Ammon's horn (tissue), 1 donor: ENCODE measurements at regions not wholly inside any gene's neighbourhood (a gene's known extent, or its start where the extent isn't known, plus 50 kb on each side); places are given as distances from the start of the nearest gene placed in this dataset.

ENCODE experiments used
- DNase-seq: peaks from one replicate; pipeline ENCODE4 v3.0.0-alpha.2; 2016; ENCODE audit warnings: low spot score

- no peak for DNase-seq
Measured at GRCh38 chr3:190252080-190252479, 70.2 kb downstream of the CLDN1 start.

- no peak for DNase-seq
Measured at GRCh38 chr3:190249414-190249813, 72.8 kb downstream of the CLDN1 start.

- DNase-seq, result no peak
Measured at GRCh38 chr3:190242147-190242546, 80.1 kb downstream of the CLDN1 start.

GRCh38 chr3:190239325-190239724 is 82.9 kb downstream of the CLDN1 start:
- DNase-seq, result no peak

- no peak for DNase-seq
Measured at GRCh38 chr3:190238871-190239270, 83.4 kb downstream of the CLDN1 start.

- no peak for DNase-seq
Measured at GRCh38 chr3:190234621-190235020, 87.6 kb downstream of the CLDN1 start.

GRCh38 chr3:190229632-190230424 is 92.4 kb downstream of the CLDN1 start:
- DNase-seq, result no peak

GRCh38 chr3:190227064-190227463 is 95.2 kb downstream of the CLDN1 start:
- DNase-seq, result peak; percentile 32

- DNase-seq, result peak; percentile 41
Measured at GRCh38 chr3:190224863-190225692, 97.2 kb downstream of the CLDN1 start.

- DNase-seq, result no peak
Measured at GRCh38 chr3:190224456-190224855, 97.8 kb downstream of the CLDN1 start.

GRCh38 chr3:190222916-190223315 is 99.3 kb downstream of the CLDN1 start:
- no peak for DNase-seq

- DNase-seq, result no peak
Measured at GRCh38 chr3:190222360-190222759, 99.9 kb downstream of the CLDN1 start.

GRCh38 chr3:190220362-190220761 is 99.7 kb upstream of the P3H2 start:
- no peak for DNase-seq

GRCh38 chr3:190217081-190217480 is 96.4 kb upstream of the P3H2 start:
- no peak for DNase-seq

- no peak for DNase-seq
Measured at GRCh38 chr3:190213727-190214126, 93.0 kb upstream of the P3H2 start.

GRCh38 chr3:190210608-190211007 is 89.9 kb upstream of the P3H2 start:
- no peak for DNase-seq

GRCh38 chr3:190209533-190209932 is 88.8 kb upstream of the P3H2 start:
- DNase-seq, result no peak

- no peak for DNase-seq
Measured at GRCh38 chr3:190208196-190208595, 87.5 kb upstream of the P3H2 start.

GRCh38 chr3:190205739-190206138 is 85.0 kb upstream of the P3H2 start:
- no peak for DNase-seq

- no peak for DNase-seq
Measured at GRCh38 chr3:190204200-190204599, 83.5 kb upstream of the P3H2 start.

GRCh38 chr3:190197346-190197763 is 76.7 kb upstream of the P3H2 start:
- DNase-seq, result no peak

GRCh38 chr3:190194506-190194905 is 73.8 kb upstream of the P3H2 start:
- no peak for DNase-seq

- no peak for DNase-seq
Measured at GRCh38 chr3:190193210-190193609, 72.5 kb upstream of the P3H2 start.
